ENCODE measurements at regions not wholly inside any gene's neighbourhood (a gene's known extent, or its start where the extent isn't known, plus 50 kb on each side); places are given as distances from the start of the nearest gene placed in this dataset.

DNA sequence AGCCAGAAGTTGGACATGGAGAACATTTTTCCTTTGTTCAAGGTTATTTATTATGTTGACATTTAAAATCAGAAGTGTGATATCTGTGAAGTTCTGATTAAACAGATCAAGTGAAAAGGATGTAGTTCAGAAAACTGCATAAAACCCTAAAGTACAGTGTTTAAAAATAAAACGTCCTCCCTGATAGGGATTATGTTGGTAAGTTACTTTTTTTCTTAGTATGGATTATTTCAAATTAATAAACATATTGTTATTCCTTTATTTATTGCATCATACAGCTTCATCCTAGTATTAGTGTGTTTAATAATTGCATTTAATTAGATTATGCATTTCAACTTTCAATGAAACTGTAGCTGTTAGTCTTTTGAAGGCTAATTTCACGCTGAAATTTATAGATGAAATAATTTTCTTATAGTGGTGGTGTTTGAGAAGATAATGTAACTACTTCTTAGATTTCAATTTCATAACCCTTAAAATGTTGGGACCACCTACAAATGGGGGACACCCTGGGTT is 157.9 kb upstream of the DMRT1 start:
- TF ChIP-seq, protein P1, sequence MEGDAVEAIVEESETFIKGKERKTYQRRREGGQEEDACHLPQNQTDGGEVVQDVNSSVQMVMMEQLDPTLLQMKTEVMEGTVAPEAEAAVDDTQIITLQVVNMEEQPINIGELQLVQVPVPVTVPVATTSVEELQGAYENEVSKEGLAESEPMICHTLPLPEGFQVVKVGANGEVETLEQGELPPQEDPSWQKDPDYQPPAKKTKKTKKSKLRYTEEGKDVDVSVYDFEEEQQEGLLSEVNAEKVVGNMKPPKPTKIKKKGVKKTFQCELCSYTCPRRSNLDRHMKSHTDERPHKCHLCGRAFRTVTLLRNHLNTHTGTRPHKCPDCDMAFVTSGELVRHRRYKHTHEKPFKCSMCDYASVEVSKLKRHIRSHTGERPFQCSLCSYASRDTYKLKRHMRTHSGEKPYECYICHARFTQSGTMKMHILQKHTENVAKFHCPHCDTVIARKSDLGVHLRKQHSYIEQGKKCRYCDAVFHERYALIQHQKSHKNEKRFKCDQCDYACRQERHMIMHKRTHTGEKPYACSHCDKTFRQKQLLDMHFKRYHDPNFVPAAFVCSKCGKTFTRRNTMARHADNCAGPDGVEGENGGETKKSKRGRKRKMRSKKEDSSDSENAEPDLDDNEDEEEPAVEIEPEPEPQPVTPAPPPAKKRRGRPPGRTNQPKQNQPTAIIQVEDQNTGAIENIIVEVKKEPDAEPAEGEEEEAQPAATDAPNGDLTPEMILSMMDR (conservative IDR thresholded peaks at IDR 0.05; ENCODE audit: low read length), result no peak
- TF ChIP-seq EZH2phosphoT487 (IDR thresholded peaks at IDR 0.05; ENCODE audit: borderline replicate concordance, low read depth, low read length), result no peak

Data from OCI-LY7 (cell line).